ENCODE measurements at regions not wholly inside any gene's neighbourhood (a gene's known extent, or its start where the extent isn't known, plus 50 kb on each side); places are given as distances from the start of the nearest gene placed in this dataset.

GRCh38 chr20:36093025-36093803, 61.3 kb upstream of the EPB41L1 start:
- H3K4ac ChIP-seq (ENCODE audit: low read depth, low read length): peak overlapping the region; percentile 69; the same call in 1 of the 2 replicates
- no peak overlapping the region for H3K18ac ChIP-seq (ENCODE audit: low read depth, low read length)
- no peak overlapping the region for H3K56ac ChIP-seq (ENCODE audit: extremely low read depth, insufficient read depth, low read length)
- no peaks in the 10 kb centered on the region for H3K9me3 ChIP-seq (ENCODE audit: control insufficient read depth, insufficient read depth, low read length)
- WGBS, 2 experiments (ENCODE audit: extremely low coverage in 2 of 2, insufficient read length in 1 of 2): 0% methylated on average over 7 of the region's 78 CpGs; no CpG with 5 or more reads in 1 of the 2 experiments
- H4K8ac ChIP-seq (ENCODE audit: low read depth in 2 of 2, low read length in 2 of 2): no peak overlapping the region
- H3K4me3 ChIP-seq (ENCODE audit: insufficient read depth, low read depth, low read length): peak overlapping the region; percentile 56
- dilution Hi-C loops (cut with HindIII; ENCODE audit: low sequenced_read_pairs, unreplicated experiment) (no loop called here), intact Hi-C loops (cut with micrococcal nuclease) (no loop called here), in situ Hi-C loops (cut with MboI; ENCODE audit: low sequenced_read_pairs) (no loop called here)
- BruUV-seq (replicated peaks): no TSS peak
- peak overlapping the region; percentile 100 for H3K4me2 ChIP-seq (ENCODE audit: low read depth, low read length)
- H3K23ac ChIP-seq (ENCODE audit: low read depth, low read length): peak overlapping the region; percentile 98; the same call in 1 of the 2 replicates
- no peak overlapping the region for H3K27ac ChIP-seq (ENCODE audit: insufficient read depth, low read length)
- H2BK15ac ChIP-seq (ENCODE audit: low read depth, low read length): no peak overlapping the region
- ChIA-PET POLR2A (ENCODE audit: unreplicated experiment) (no interaction called here), CTCF (no interaction called here)
- H3K79me1 ChIP-seq (ENCODE audit: low read depth in 1 of 2, low read length in 2 of 2): no peaks in the 10 kb centered on the region
- TF ChIP-seq CTCF (conservative IDR thresholded peaks at IDR 0.05; ENCODE audit: low read depth, low read length) (no peak), BHLHE40 (IDR thresholded peaks at IDR 0.05; ENCODE audit: low read depth, low read length) (no peak), POLR2A (IDR thresholded peaks at IDR 0.05; ENCODE audit: low read depth, low read length) (no peak), MAZ (IDR thresholded peaks at IDR 0.05; ENCODE audit: borderline replicate concordance, low read depth, low read length) (no peak)
- H2AK9ac ChIP-seq (replicated peaks; ENCODE audit: low read depth, low read length, poor library complexity): peak overlapping the region; percentile 50
- H2BK120ac ChIP-seq (ENCODE audit: low read depth, low read length): no peak overlapping the region
- no peak overlapping the region for H4K91ac ChIP-seq (ENCODE audit: insufficient read depth, low read depth, low read length)
- H2AK5ac ChIP-seq (ENCODE audit: low read depth, low read length): no peak overlapping the region; the same call in 1 of the 2 replicates
- H3K27me3 ChIP-seq (ENCODE audit: control insufficient read depth, insufficient read depth, low read length): peaks cover 43% of the 10 kb centered on the region
- peak overlapping the region; percentile 87 for H2AFZ ChIP-seq (replicated peaks; ENCODE audit: low read length, poor library complexity)
- 0 out of 2 replicates have a peak, but pooled peaks cover 2% of the 10 kb centered on the region for H4K20me1 ChIP-seq (ENCODE audit: insufficient read depth, low read length)
- no peaks in the 10 kb centered on the region for H3K36me3 ChIP-seq (ENCODE audit: control insufficient read depth, insufficient read depth, low read length)
- no peak overlapping the region for H2BK20ac ChIP-seq (ENCODE audit: low read depth, low read length)
- peaks cover 8% of the 10 kb centered on the region; the same call in 1 of the 2 replicates for H3K9me1 ChIP-seq (ENCODE audit: insufficient read depth, low read length)
- DNase-seq (no peak), ATAC-seq (ENCODE audit: low read depth) (peak; percentile 10)
- H4K5ac ChIP-seq (ENCODE audit: low read depth, low read length): no peak overlapping the region
- H2BK5ac ChIP-seq (ENCODE audit: low read depth, low read length, poor library complexity, severe bottlenecking): no peak overlapping the region
- H3K4me1 ChIP-seq (ENCODE audit: control insufficient read depth, insufficient read depth, low read length): peaks cover 7% of the 10 kb centered on the region; the same call in 1 of the 2 replicates
- H3K9ac ChIP-seq (ENCODE audit: low read depth, low read length): no peak overlapping the region
- 0 out of 2 replicates have a peak overlapping the region, but pooled peaks have one; percentile 6 for H3K14ac ChIP-seq (replicated peaks; ENCODE audit: low read depth, low read length)

Data from IMR-90 (cell line).